NCI-H146 treated with DMSO at 0.1 percent for 48 hours (cell line): ENCODE measurements at regions not wholly inside any gene's neighbourhood (a gene's known extent, or its start where the extent isn't known, plus 50 kb on each side); places are given as distances from the start of the nearest gene placed in this dataset.
"Not testable (repeated sequence)": the region's sequence is repeated elsewhere in the genome, so short reads cannot be mapped to it uniquely, and the experiment has no call there.

Experiments
- DNase-seq: peaks from one replicate; lab custom pipeline; 2025; ENCODE audit not compliant: unreplicated experiment; lab: John Stamatoyannopoulos, UW

DNA sequence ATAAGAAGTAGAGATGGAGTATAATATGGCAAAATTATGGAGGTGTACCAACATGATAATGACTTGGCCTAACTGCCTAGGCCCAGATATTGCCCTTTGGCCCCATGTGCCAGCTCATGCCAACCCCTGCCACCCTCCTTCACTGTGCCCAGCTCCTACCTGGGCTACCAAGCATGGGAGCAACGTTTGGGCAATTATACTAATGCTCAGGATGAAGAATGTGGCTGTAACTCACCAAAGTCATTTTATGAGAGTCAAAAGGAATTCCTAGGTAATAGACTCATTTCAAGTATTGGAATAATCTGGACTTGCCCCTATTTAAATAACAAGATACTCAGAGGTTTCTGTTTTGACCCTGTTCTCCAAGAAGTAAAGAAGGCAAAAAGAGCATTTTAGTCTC, 240.2 kb upstream of the IL12A start:
- no peak for DNase-seq

DNA sequence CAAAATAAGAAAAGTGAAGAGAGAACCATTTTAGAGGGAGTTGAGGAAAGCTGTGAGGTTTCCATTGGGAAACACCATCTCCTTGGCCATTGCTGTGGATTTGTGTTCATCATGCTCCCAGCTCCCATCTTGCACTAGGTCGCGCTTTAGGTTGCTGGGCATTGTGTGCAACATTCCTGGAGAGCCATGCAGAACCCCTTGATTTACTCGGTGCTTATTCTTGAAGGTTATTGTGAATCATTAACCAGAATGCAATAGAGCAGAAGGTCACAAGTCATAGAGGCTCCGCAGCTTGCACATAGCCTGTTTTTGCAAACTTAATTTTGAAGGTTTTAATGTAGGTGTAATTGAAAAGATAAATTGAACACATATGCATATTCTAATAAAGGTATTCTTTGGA, 239.2 kb upstream of the IL12A start:
- DNase-seq, result no peak

DNA sequence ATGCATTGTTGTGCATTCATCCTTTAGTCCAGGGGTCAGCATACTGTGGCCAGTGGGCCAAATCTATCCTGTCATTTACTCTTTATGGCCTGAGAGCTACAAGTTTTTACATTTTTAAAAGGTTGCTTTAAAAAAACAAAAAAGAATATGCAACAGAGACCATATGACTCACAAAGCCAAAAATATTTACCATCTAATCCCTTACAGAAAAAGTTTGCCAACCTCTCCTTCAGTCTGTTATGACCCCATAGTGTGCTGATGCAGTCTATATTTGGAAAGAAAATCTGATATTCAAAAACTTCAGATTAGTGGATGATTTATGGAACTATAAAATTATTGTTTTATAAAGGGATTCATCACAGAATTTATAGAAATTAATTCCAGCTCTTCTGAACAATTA, 237.5 kb upstream of the IL12A start:
- no peak for DNase-seq

DNA sequence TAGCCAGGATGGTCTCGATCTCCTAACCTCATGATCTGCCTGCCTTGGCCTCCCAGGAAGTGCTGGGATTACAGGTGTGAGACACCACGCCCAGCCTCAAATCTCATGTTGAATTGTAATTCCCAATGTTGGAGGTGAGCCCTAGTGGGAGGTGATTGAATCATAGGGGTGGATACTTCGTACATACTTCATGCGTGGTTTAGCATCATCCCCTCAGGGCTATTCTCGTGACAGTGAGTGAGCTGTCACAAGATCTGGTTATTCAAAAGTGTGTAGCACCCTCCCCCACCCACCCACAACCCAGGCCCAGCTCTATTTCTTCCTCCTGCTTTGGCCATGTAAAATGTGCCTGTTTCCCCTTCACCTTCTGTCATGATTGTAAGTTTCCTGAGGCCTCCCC, 236.9 kb upstream of the IL12A start:
- DNase-seq, result no peak

DNA sequence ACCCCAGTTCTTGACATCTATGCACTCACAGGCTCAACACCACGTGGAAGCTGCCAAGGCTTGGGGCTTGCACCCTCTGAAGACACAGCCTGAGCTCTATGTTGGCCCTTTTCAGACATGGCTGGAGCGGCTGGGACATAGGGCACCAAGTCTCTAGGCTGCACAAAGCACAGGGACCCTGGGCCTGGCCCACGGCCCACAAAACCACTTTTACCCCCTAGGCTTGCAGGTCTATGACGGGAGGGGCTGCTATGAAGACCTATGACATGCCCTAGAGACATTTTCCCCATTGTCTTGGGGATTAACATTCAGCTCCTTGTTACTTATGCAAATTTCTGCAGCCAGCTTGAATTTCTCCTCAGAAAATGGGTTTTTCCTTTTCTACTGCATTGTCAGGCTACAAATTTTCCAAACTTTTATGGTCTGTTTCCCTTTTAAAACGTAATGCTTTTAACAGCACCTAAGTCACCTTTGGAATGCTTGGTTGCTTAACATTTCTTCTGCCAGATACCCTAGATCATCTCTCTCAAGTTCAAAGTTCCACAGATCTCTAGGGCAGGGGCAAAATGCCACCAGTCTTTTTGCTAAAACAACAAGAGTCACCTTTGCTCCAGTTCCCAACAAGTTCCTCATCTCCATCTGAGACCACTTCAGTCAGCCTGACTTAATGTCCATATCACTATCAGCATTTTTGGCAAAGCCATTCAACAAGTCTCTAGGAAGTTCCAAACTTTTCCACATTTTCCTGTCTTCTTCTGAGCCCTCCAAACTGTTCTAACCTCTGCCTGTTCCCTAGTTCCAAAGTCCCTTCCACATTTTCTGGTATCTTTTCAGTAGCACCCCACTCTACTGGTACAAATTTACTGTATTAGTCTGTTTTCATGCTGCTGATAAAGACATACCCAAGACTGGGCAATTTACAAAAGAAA, 232.1 kb upstream of the IL12A start:
- DNase-seq, result not testable (repeated sequence)

DNA sequence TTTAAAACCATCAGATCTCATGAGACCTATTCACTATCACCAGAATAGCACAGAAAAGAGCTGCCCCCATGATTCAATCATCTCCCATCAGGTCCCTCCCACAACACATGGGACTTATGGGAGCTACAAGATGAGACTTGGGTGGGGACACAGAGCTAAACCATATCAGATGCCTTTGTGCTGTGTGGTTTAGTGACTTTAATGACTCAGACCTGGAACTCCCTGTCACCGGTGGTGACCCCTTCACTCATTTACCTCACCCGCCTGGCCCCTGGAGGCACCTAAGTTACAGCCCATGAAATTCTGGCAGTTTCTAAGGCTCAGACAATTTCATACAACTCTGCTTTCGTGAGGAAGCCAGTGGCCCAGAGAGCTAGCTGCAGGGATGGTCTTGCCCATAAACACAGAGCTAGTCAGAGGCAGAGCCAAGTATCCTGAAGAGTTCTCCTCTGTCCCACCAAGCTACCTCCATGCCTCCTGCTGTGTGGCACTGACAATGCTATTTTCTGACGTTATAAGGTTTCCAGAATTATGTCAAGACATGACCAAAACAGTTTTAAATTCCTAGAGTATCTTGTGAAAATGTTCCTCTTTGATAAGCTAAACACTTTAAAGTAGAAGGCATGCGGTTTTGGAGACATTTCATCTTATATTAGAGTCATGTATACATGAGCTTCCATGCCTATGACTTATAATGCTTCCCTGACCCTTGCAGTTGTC, 231.1 kb upstream of the IL12A start:
- no peak for DNase-seq

DNA sequence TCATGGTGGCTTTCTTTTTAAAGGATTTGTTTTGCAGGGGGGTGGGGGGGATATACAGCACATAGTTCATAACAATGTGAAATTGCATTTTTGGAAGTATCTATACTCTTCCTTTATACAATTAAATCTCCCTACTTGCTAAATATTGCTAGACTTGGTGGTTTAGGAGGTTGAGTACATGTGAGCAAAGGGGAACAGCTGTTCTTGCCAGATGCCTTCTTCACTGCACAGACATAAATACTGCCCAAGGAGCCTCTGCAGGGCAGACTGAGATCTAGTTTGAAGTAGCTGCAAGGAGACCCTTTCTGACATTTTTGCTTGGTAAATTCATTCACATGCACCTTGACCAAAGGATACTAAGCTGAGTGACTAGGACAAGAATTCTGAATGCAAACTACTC, 228.6 kb upstream of the IL12A start:
- DNase-seq, result no peak

DNA sequence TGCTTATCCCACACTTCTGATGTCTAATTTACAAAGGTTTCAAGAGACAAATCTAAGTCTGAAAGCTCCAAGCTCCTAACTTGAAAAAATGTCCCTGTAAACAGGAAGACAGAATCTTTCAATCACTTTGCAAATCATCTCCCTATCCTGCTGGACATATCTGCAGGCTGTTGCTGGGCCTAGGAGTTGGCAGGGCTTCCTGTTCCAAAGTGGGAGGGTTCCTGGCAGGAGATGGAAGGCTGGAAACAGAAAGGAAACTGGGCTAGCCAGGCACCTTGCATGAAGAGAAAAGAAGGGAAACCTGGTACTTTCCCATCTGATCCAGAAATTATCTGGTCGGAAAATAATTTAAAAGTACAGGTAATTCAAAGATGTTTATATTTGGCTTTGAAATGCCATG, 227.3 kb upstream of the IL12A start:
- DNase-seq, result no peak

DNA sequence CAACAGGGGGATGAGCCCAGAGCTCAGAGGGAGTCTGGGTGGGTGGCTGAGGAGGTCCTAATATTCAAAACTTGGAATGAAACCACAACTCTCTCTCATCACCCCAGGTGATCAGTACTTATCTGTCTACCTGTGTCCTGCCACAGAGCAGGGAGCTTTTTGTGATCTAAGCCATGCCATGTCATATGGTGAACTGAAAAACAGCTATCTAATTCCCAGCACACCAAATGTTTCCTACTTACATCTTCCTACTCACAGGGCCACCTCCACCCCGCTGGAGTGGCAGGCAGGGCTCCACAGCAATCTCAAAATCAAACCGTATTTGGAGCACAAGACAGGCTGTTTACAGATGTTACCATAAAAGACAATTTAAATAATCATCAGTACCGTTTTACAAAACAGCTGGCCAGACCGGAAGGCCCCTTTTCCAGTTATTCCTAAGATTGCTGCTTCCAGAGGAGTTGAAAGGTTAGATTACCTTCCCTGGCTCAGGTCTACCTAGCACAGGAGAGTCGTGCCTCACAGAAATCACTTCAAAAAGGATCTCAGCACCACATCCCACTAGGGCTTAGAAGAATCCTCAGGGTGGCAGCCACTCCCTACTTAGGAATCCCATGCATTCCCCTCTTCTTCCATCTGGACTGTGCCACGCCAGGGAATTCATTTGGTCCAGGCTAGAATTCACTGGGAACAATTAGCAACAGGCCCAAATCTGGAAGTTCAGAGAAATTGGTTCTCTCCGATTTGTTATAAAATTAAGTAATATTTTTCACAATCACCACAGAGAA, 226.6 kb upstream of the IL12A start:
- no peak for DNase-seq

DNA sequence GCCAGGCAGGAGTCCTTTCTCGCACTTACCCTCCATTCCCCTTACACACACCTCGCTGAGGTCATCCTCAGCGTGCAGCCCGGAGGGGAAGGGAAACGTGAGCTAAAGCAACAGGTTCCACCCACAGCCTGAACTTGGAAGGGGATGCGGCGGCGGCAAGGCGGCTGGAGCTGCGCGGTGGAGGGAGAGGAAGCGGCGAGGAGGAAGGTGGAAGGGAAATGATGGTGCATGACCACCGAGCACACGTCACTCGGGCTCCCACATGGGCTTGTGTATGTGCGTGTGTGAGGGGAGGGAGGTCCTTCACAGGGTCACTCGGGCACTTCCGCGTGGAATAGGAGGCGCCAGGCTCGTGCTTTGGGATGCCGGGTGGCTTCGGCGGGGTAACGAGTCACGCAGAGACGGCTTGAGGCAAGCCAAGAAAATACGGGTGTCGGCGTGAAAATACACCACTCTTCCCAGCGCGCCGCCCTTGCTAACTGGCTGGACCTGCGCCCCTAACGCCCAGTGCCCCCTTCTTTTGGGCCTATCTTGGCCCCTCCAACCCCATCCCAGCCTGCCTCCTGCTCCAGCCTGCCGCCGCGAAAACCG, 225.5 kb upstream of the IL12A start:
- DNase-seq, result peak; percentile 73

DNA sequence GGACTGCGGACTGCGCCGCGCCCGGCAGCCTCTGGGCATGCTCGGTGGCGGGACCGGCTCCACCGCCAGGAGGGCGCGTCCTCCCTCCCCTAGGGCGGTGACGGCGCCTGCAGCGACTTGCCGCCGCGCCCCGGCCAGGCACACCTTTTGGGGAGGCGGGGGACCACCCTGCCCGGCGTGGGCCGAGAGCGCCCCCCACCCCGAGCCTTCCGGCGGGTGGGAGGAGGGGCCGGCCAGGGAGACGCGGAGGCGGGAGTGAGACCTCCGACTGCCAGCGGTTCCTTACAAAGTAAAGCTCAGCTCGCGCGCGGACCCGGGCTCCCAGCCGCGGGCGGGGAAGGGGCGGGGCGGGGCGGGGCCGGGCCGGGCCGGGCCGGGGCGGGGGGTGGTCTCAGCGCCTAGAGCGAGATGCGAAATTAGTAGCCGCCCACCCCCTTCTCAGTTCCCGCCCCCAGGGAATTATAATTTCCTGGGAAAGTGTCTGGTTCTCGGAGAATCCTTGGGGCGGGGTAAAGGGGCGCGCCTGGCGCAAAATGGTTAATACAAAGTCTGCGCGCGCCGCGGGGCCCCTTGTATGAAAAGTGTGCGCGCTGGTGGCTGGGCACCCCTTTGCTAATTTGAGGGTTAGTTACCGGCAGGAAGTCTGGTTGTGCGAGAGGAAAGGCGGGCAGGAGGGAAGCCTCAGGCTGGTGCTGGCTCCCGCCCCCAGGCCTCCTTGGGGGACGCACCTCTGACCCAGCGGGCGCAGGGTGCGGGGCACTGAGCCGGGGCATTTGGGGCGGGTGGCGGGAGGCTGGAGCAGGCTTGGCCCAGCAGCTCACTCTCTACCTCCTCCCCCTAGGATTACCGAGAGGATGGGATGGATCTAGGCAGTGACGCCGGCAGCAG, 224.8 kb upstream of the IL12A start:
- DNase-seq, result peak; percentile 95

DNA sequence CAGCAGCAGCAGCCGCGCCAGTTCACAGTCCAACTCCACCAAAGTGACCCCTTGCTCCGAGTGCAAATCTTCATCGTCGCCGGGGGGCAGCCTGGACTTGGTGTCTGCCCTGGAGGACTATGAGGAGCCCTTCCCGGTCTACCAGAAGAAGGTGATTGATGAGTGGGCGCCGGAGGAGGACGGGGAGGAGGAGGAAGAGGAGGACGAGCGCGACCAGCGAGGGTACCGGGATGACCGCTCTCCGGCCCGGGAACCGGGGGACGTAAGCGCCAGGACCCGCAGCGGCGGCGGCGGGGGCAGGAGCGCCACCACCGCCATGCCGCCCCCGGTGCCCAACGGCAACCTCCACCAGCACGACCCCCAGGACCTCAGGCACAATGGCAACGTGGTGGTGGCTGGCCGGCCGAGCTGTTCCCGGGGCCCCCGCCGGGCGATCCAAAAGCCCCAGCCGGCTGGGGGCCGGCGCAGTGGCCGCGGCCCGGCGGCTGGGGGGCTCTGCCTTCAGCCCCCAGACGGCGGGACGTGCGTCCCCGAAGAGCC, 224.1 kb upstream of the IL12A start:
- DNase-seq, result no peak

DNA sequence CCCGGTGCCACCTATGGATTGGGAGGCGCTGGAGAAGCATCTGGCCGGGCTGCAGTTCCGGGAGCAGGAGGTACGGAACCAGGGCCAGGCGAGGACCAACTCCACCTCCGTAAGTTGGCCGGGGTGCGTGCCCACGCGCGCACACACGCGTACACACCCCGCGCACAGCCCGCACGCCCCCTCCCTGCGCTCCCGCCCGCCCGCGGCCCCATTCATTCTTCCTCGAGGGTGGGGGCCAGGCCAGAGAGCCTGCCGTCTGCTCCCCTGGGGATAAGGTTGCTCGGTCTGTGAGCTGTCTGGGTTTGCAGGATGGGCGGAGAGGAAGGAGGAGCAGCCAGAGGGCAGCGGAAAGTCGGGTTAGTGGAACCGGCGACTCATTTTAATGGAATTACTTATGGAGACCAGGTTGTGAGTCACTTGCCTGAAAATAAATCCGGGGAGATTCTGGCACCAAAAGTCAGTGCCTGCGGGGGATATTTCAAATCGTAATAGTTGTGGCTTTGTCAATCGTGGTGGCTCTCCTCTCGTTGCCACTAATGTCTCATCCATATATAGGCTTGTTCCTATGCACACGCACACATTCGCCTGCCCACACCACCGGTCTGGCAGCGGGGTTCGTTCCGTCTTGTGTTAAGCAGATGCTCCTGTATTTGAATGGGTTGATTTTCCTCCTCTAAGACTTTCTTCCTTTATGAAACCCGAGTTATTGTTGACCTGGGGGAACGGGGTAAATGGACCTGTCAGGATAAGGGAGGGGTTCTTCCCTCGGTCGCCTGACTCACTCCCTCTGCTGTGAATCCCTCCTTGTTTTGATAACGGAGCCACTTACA, 223.4 kb upstream of the IL12A start:
- peak; percentile 85 for DNase-seq

DNA sequence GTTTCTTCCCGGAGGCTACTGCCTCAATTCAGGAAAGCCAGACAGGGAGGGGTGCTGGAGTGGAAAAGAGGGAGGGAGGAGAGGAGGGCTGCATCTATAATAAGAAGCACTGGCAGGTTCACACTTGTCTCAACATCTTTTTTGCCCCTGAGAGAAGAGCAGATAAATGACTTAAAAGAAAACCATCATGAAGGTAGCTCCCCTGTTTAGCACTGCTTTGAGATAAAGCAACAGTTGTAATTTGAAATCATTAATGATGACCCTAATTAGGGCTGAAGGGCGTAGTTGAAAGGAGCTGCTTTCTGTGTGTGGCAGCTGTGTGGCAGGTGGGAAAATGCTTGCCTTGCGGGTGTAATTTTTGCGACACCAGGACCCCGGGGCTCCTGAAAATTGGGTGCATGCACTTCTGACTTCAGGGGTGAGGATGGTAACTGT, 222.8 kb upstream of the IL12A start:
- DNase-seq, result peak; percentile 90

DNA sequence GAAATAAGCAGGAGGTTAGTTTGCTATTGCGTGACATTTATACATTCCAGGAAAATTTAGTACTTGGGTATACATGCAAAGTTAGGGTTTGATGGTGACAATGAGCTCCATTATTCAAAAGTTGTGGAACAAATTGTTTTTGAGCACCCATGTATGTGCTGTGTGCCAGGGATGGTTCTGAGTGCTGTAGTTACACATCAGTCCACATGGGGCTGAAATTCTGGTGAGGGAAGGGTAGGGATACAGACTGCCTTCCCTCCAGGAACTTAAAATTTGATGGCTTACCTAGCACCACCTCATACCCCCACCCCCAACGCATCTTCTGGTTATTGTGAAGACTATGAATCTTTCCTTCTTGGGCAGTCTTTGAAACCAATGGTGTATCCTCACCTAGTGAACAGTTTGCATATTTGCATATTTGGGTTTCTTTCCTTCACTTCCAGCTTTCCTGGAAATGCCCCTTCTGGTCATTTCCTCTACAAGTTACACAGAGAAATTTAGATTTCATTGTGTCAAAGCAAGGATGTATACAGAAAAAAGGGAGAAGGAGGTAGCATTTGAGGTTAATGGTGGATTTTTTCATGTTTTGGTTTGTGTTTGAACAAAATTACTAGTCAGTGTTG, 222.0 kb upstream of the IL12A start:
- DNase-seq, result peak; percentile 30

DNA sequence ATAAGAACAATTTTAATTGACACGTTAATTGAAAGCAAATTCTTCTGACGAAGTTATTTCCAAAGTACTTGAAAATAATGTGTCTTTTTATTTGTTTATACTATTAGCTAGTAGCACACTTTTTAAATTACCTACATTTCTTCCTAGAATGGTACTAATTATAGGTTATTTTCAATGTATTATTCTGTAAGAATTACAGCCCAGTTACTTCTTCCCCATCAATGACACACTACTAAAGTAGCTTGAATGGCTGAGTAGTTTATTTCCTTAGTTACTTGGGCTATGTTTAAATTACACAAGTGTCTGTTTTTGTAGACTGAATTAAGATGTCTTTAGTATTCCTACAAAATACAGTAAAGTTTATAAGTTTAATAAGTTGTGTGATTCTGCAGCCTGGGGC, 217.6 kb upstream of the IL12A start:
- no peak for DNase-seq

DNA sequence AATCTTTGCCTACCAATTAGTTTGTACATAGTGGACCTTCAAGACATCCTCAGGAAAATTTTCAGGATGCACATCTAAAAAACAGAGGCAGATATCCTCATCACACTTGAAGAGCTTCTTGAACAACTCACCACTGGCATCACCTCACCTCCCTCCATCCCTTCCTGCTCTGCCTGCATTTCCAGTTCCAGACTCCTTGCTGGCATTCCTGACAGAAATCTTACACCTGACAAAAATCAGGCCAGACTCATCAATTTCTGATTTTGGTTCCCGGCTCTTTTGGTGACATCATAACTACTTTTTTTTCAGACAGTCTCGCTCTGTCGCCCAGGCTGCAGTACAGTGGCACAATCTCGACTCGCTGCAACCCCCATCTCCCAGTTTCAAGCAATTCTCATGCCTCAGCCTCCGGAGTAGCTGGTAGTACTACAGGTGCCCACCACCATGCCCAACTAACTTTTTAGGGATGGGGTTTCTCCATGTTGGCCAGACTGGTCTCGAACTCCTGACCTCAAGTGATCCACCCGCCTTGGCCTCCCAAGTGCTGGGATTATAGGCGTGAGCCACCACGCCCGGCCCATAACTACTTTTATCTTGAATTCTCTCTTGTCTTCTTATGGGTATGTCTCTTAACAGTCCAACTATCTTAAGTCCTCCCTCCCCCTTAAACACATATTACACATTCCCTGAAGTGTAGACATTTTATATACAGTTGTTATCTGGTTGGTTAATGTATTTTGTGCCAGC, 216.6 kb upstream of the IL12A start:
- DNase-seq, result no peak

DNA sequence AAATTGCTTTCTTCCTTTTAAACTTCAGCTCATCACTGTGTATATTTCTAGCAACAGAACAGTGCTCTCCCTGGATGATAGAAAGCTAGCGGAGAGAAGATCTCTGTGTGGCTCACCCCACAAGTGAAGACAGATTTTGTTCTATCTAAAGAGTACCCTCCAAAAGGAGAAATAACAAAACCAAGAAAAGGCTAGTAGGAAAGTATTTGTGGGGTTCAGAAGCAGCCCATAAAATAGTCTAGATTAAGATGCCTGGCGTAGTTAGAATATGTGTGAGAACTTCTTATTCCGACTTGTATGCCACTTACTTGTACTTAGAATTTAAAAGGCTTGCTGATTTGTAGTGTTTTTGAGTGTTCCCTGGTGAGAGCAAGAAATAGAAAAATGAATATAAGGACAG, 214.9 kb upstream of the IL12A start:
- no peak for DNase-seq
